Neutrophil (primary cell): ENCODE measurements at regions not wholly inside any gene's neighbourhood (a gene's known extent, or its start where the extent isn't known, plus 50 kb on each side); places are given as distances from the start of the nearest gene placed in this dataset.

Experiments
- H3K27ac ChIP-seq: fragments of 200-600 bp; sonication (generic); 2 replicates; pipeline ENCODE4 v1.5.1; 2016; ENCODE audit warnings: mild to moderate bottlenecking, moderate library complexity
- H3K27me3 ChIP-seq: fragments of 200-600 bp; sonication (generic); 2 replicates; pipeline ENCODE4 v1.6.0; 2016; ENCODE audit warnings: mild to moderate bottlenecking
- H3K36me3 ChIP-seq: fragments of 200-600 bp; sonication (generic); 2 replicates; pipeline ENCODE4 v1.5.1; 2017
- H3K4me1 ChIP-seq, 2 experiments: fragments of 200-600 bp in 1 of 2; sonication (generic) in 1 of 2; 1 replicate in 1 of 2; 2 replicates in 1 of 2; pipeline versions ENCODE4 v1.5.1 to v1.6.1; 2013 to 2016; ENCODE audit warnings: low read depth in 1 of 2, low read length in 1 of 2, mild to moderate bottlenecking in 1 of 2, moderate library complexity in 1 of 2; ENCODE audit not compliant: control insufficient read depth in 1 of 2, insufficient read depth in 1 of 2
- H3K4me3 ChIP-seq, 2 experiments: fragments of 200-600 bp in 1 of 2; sonication (generic) in 1 of 2; 1 replicate in 1 of 2; 2 replicates in 1 of 2; pipeline ENCODE4 v1.5.1; 2013 to 2016; ENCODE audit warnings: low read depth in 1 of 2, low read length in 1 of 2, mild to moderate bottlenecking in 1 of 2, moderate library complexity in 1 of 2
- H3K9me3 ChIP-seq: fragments of 200-600 bp; sonication (generic); 2 replicates; pipeline ENCODE4 v1.5.1; 2016
- TF ChIP-seq, protein P1 (sequence below): fragments of 200-600 bp; sonication (generic); IDR thresholded peaks from 2 replicates; pipeline ENCODE4 v1.5.1; 2016; ENCODE audit warnings: antibody characterized with exemption

- Histone ChIP-seq H3K4me1 (no peaks in the 10 kb centered on the region), H3K36me3 (no peaks in the 10 kb centered on the region), H3K27me3 (no peaks in the 10 kb centered on the region), H3K27ac (no peak overlapping the region), H3K9me3 (no peaks in the 10 kb centered on the region), H3K4me3 (no peak overlapping the region)
- TF ChIP-seq, protein P1, sequence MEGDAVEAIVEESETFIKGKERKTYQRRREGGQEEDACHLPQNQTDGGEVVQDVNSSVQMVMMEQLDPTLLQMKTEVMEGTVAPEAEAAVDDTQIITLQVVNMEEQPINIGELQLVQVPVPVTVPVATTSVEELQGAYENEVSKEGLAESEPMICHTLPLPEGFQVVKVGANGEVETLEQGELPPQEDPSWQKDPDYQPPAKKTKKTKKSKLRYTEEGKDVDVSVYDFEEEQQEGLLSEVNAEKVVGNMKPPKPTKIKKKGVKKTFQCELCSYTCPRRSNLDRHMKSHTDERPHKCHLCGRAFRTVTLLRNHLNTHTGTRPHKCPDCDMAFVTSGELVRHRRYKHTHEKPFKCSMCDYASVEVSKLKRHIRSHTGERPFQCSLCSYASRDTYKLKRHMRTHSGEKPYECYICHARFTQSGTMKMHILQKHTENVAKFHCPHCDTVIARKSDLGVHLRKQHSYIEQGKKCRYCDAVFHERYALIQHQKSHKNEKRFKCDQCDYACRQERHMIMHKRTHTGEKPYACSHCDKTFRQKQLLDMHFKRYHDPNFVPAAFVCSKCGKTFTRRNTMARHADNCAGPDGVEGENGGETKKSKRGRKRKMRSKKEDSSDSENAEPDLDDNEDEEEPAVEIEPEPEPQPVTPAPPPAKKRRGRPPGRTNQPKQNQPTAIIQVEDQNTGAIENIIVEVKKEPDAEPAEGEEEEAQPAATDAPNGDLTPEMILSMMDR, result no peak
These were observed 261.9 kb downstream of the ARL4A start for GRCh38 chr7:12949060-12949931.

DNA sequence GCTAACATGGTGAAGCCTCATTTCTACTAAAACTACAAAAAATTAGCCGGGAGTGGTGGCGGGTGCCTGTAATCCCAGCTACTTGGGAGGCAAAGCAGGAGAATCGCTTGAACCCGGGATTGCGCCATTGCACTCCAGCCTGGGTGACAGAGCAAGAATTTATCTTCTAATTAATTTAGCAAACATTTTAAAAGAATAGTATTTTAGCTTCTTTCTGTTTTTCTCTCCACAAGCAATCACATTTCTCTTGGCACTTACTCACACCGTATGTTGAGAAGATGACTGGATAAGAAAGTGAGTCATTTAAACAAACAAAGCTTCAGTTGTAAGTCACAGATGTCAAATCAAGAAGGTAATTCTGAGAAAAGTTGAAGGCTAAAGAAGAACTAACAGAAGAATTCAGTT lies 264.0 kb downstream of the ARL4A start:
- Histone ChIP-seq H3K27me3 (no peaks in the 10 kb centered on the region), H3K27ac (no peak overlapping the region), H3K4me3 (no peak overlapping the region), H3K9me3 (no peaks in the 10 kb centered on the region), H3K36me3 (no peaks in the 10 kb centered on the region), H3K4me1 (no peaks in the 10 kb centered on the region)
- TF ChIP-seq, protein P1, result no peak

DNA sequence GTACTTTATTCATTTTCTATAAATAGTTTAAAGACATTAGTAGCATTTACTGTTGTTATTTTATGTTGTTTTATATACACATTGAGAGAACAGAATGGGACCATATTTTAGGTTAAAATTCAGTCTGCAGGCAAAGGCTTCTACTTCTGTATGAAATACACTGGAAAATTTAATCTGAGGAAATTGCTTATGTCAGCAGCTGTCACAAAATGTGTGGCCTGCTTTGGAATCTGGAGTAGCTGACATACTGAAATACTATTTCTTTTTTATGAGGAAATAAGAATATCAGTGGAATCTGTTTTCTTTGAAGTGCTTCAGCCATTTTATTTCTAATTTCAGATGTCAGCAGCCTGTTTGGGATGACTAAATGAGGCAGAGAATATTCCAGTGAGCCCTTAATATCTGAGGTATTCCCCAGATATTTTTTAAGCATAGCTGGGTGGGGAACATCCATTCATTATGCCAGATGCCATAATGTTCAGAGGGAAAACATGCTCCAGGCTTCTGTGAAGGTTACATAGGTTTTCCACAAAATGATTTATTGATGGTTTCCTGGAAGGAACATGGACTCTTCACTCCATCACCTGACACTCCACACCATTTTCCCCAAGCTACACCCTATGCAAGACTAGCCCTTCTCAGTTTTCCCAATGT lies 267.1 kb downstream of the ARL4A start:
- Histone ChIP-seq H3K9me3 (no peaks in the 10 kb centered on the region), H3K36me3 (no peaks in the 10 kb centered on the region), H3K4me3 (no peak overlapping the region), H3K27me3 (no peaks in the 10 kb centered on the region), H3K4me1 (no peaks in the 10 kb centered on the region), H3K27ac (no peak overlapping the region)
- TF ChIP-seq, protein P1, result no peak

GRCh38 chr7:12957487-12957886 lies 270.1 kb downstream of the ARL4A start:
- TF ChIP-seq, protein P1, result no peak
- Histone ChIP-seq H3K4me3 (no peak overlapping the region), H3K36me3 (no peaks in the 10 kb centered on the region), H3K27me3 (no peaks in the 10 kb centered on the region), H3K9me3 (no peaks in the 10 kb centered on the region), H3K27ac (no peak overlapping the region), H3K4me1 (no peaks in the 10 kb centered on the region)

DNA sequence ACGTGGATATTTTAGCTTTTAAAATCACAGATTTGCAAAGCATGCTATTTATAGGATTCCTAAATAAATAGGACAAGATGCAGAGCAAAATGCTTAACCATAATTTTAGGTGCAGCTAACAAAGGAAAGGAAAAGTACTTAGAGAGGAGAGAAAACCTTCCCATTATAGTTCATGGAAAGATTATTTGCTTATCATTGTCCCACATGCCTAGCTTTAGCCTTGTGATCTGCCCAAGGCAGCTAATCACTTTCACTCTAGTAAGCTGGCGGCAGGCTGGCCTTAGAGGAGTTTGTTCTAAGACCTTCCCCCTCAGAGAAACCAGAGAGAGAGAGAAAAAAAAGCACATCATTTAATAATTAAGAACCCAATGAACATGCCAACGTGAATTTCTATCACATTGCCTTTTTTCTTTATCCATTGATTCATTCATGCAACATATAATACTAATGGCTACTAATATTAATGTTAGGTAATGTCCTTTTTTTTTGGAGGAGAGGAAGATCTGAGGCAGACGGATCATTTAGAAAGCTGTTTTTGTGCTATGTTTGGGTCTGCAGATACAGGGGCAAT lies 274.6 kb downstream of the ARL4A start:
- TF ChIP-seq, protein P1, result no peak
- no peaks in the 10 kb centered on the region for H3K36me3 ChIP-seq
- no peaks in the 10 kb centered on the region for H3K9me3 ChIP-seq
- no peak overlapping the region for H3K27ac ChIP-seq
- H3K4me3 ChIP-seq, result no peak overlapping the region
- no peaks in the 10 kb centered on the region for H3K27me3 ChIP-seq
- no peaks in the 10 kb centered on the region for H3K4me1 ChIP-seq
